IPS-18a (cell line): ENCODE measurements at regions not wholly inside any gene's neighbourhood (a gene's known extent, or its start where the extent isn't known, plus 50 kb on each side); places are given as distances from the start of the nearest gene placed in this dataset.

Experiments used
- H3K27ac ChIP-seq: one replicate; pipeline ENCODE4 v1.5.1; 2013; ENCODE audit warnings: low read length
- H3K27me3 ChIP-seq: one replicate; pipeline ENCODE4 v1.6.1; 2013; ENCODE audit warnings: mild to moderate bottlenecking, low read length; ENCODE audit not compliant: control insufficient read depth, insufficient read depth
- H3K36me3 ChIP-seq: one replicate; pipeline ENCODE4 v1.6.1; 2013; ENCODE audit warnings: low read depth, low read length; ENCODE audit not compliant: control insufficient read depth
- H3K4me1 ChIP-seq: one replicate; pipeline ENCODE4 v1.6.1; 2013; ENCODE audit warnings: low read depth, low read length; ENCODE audit not compliant: control insufficient read depth
- H3K4me3 ChIP-seq: one replicate; pipeline ENCODE4 v1.5.1; 2013; ENCODE audit warnings: low read length
- H3K9ac ChIP-seq: one replicate; pipeline ENCODE4 v1.6.1; 2013; ENCODE audit warnings: mild to moderate bottlenecking, low read length, moderate library complexity
- H3K9me3 ChIP-seq: one replicate; pipeline ENCODE4 v1.6.1; 2013; ENCODE audit warnings: low read depth, low read length; ENCODE audit not compliant: control insufficient read depth

DNA sequence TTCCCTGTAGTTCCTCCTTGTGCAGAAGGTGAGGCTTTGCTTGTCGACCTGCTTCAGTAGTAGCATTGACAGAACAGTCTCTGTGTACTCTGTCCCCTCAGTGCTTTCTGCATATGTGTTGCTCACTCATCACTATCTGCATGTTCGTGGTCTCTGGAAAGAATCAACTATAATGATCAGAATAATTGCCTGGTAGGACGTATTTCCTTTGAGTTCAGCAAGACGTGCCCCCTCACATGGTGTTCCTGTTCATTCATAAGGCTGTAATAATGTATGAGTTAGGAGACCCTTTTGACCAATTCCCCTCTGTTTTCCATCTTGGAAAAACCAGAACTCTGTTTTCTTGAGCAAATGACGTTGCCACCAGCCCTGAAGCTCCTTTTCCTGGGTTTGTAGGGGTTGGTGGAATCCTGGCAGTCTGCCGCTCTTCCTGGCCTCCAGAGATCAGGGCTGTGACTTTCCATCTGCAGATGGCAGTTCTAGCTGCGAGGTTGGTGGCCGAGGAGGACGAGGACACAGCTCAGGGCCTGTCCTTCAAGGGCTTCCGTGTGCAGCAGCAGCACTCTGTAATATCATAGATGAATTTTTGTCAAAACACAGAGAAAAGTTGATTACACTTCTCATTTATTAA is 61.9 kb downstream of the EXOSC2 start:
- Histone ChIP-seq H3K4me1 (peaks cover 18% of the 10 kb centered on the region), H3K9me3 (no peaks in the 10 kb centered on the region), H3K4me3 (no peak overlapping the region), H3K36me3 (no peaks in the 10 kb centered on the region), H3K9ac (no peak overlapping the region), H3K27ac (no peak overlapping the region), H3K27me3 (no peaks in the 10 kb centered on the region)

DNA sequence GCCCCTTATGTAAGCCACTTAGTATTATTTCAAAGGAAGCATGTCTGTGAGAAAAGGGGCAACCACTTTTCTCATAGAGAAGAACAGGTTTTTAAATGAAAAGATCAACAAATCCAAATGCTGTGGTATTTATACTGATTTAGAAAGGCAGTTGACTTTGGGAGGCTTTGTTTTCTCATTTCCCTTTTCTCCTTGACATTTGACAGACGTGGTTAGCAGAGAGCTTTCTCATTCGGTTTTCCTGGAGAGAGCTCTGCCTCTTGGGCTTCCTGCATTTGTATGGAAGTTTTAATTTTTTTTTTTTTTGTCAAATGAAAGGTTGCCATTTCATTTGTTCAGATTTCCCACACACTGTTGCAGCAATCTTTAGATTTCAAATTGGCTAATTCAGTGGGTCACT is 62.5 kb downstream of the EXOSC2 start:
- no peak overlapping the region for H3K27ac ChIP-seq
- no peak overlapping the region for H3K4me3 ChIP-seq
- H3K9ac ChIP-seq: no peak overlapping the region
- H3K36me3 ChIP-seq: no peaks in the 10 kb centered on the region
- no peaks in the 10 kb centered on the region for H3K27me3 ChIP-seq
- peaks cover 18% of the 10 kb centered on the region for H3K4me1 ChIP-seq
- no peaks in the 10 kb centered on the region for H3K9me3 ChIP-seq

DNA sequence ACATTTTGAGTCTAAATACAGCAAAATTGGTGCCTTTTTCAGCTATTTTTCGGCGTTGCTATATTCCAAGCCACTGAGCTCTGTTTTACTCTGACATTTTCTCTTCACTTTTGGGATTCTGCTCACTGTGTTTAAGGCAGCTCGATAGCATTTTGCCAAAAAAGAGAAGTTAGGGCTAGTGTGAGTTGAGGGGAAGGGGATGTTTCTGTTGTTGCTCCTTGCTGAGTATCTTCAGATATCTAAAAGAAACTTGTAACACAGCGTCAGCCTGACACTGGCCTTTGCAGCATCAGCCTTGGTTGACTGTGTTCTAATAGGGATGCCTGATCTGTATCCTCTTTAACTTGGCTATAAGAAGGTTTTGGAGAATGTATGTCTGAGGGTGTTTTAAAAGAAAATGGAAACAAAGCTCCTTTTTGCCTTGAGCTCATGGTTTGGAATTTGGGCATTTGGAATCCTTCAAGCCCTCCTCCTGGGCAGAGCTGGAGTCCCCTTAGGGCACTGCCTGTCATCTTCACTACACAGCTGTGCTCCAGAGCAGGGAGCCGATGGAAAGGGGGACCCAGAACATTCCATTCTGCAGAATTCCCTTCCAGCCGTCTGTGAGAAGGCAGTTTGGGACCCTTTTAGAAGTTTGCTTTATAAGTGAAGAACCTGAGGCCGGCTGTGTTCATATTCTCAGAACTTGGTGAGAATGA is 63.0 kb downstream of the EXOSC2 start:
- Histone ChIP-seq H3K9ac (no peak overlapping the region), H3K4me3 (no peak overlapping the region), H3K9me3 (no peaks in the 10 kb centered on the region), H3K27me3 (no peaks in the 10 kb centered on the region), H3K4me1 (peaks cover 18% of the 10 kb centered on the region), H3K36me3 (no peaks in the 10 kb centered on the region), H3K27ac (no peak overlapping the region)

DNA sequence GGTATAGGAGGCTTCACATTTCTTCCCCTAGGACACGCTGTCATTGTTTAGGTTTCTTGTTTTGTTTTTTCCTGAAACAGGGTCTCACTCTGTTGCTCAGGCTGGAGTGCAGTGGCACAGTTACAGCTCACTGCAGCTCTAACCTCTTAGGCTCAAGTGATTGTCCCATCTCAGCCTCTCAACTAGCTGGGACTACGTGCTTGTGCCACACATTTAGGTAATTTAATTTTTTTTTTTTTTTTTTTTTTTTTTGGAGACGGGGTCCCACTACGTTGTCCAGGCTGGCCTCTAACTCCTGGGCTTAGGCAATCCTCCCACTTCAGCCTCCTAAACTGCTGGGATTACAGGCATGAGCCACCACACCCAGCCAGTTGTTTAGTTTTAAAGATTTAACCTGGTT is 66.2 kb downstream of the EXOSC2 start:
- H3K4me3 ChIP-seq: no peak overlapping the region
- peaks cover 22% of the 10 kb centered on the region for H3K4me1 ChIP-seq
- no peaks in the 10 kb centered on the region for H3K27me3 ChIP-seq
- no peaks in the 10 kb centered on the region for H3K9me3 ChIP-seq
- no peaks in the 10 kb centered on the region for H3K36me3 ChIP-seq
- no peak overlapping the region for H3K27ac ChIP-seq
- no peak overlapping the region for H3K9ac ChIP-seq

DNA sequence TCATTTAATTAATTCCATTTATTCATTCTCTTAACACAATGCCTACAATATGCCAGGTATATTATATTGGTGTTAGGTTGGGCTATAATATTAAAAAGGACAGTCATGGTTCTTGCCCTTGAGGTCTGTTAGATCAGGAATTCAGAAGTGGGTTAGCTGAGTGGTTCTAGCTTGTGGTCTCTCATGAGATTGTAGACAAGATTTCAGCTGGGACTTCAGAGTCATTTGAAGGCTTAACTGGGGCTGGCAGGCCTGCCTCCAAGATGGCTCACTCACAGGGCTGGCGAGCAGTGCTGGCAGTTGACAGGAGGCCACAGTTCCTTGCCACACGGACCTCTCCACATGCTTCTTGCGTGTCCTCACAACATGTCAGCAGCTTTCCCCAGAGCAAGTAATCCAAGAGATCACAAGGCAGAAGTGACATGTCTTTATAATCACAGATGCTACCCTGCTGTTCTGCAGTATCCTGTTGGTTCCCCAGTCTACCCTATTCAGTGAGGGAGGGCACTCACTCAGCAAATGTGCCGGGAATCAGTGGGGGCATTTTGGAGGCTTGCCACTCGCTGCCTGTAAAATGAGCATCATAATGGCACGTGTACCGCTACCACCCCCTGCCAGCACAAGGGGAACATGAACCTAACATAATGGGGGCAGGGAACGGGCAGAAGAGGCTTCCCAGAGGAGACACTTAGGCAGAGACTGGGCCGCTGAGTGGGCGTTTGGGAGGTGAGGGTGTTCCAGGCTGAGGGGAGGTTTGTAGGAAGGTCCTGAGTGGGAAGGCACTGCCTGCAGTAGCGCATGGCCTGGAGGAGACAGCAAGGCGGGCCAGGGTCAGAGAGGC is 70.0 kb downstream of the EXOSC2 start:
- H3K9ac ChIP-seq: no peak overlapping the region
- H3K4me3 ChIP-seq: no peak overlapping the region
- H3K4me1 ChIP-seq: peaks cover 12% of the 10 kb centered on the region
- no peaks in the 10 kb centered on the region for H3K27me3 ChIP-seq
- no peaks in the 10 kb centered on the region for H3K36me3 ChIP-seq
- no peak overlapping the region for H3K27ac ChIP-seq
- no peaks in the 10 kb centered on the region for H3K9me3 ChIP-seq

DNA sequence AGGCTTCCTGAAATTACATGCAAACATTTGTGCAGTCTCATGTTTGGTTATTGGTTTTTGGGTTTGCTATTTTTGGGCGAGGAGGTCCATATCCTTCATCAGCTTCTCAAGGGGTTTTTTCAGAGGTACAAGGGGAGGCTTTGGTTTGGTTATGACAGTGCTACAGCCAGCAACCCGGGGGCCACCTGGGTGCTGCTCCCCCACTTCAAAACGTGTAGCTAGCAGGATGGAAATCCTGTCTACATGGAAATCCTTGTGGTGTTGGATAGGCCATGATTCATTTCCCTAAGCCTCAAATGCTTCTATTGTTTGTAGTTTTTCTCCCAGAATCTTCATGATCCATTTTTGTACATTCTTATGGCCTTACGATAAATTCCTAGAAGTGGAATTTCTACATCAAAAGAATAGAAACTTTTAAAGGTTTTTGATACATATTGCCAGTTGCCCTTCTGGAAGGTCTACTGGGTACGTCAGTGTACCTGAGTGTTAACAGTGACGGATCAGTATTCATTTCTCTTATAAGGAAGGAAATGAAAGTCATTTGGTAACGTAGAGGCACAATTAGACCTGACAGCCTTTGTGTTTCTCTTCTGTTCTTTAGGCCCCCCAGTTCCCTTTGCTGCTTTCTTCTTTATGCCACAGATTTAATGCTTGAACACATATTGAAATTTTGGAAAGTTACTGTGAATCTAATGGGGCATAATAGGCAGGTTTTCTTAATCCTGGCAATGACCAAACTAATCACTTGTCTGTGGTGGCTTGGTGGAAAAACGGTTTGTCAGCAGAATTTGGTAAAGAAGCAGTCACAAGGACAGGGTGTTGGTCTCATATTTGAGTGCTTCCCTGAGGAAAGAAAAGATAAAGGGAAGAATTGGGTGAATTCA is 69.7 kb upstream of the ABL1 start:
- H3K9me3 ChIP-seq: no peaks in the 10 kb centered on the region

DNA sequence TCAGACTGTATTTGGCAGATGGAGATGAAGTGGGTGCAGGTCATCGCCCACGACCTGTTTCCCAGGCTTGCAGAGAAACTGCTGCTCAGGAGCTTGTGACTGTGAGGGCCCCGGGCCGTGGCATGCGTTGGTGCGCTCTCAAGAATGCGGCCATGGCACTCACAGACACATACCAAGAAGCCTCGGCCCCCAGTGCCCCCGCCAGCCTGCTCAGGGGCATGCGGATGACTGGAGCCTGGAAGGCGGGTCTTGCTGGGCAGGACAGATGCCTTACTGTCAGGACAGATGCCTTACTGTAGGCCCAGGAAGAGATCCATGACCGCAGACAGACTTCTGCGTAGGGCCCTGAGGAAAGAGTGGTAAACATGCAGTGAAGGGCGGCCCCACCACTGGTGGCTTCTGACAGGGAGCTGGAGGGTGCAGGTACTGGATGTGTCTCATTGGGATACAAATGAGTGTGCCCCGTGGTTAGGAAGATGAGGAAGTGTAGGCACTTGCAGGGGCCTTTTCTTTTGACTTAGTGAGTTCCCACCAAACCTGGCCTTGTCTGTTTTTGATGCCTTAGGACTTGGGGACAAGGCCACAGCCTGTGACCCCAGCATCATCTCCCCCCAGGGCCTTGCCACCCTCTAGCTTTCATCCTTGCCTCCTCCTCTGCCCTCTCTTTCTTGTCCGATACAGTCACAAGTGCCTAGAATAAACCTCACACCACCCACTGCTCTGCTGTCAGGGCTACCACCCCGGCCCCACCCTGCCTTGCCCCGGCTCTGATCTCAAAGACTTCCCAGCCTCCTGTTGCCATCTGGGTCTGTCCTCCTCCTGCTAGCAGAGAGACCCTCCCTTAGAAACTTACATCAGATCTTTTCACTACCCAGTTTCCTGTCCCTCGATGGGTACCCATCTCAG is 68.8 kb upstream of the ABL1 start:
- H3K27ac ChIP-seq: no peak overlapping the region
- no peaks in the 10 kb centered on the region for H3K27me3 ChIP-seq
- H3K4me1 ChIP-seq: peaks cover 15% of the 10 kb centered on the region
- no peak overlapping the region for H3K9ac ChIP-seq
- no peaks in the 10 kb centered on the region for H3K36me3 ChIP-seq
- no peak overlapping the region for H3K4me3 ChIP-seq
- no peaks in the 10 kb centered on the region for H3K9me3 ChIP-seq

More for the DNA sequence above, 69.7 kb upstream of the ABL1 start:
- Histone ChIP-seq H3K27me3 (no peaks in the 10 kb centered on the region), H3K27ac (no peak overlapping the region), H3K4me3 (no peak overlapping the region), H3K36me3 (no peaks in the 10 kb centered on the region), H3K4me1 (peaks cover 15% of the 10 kb centered on the region), H3K9ac (no peak overlapping the region)

DNA sequence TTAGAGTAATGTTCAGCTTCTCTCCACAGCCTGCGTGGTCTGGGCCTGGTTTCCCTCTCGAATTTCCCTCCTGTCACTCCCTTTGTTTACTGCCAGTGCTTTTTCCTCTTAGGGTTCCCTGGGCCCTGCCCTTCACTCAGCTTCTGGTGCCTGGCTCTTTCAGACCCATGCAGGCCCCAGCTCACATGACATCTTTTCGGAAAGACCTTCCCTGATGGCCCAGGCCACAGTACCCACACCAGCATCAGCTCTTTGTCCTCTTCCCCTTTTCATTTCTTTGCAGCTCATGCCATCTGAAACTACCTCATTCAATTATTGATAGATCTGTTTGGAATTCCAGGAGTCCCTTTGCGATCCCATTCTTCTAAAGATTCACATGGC is 68.1 kb upstream of the ABL1 start:
- Histone ChIP-seq H3K9me3 (no peaks in the 10 kb centered on the region), H3K9ac (no peak overlapping the region), H3K4me3 (no peak overlapping the region), H3K27ac (no peak overlapping the region), H3K36me3 (no peaks in the 10 kb centered on the region), H3K27me3 (no peaks in the 10 kb centered on the region), H3K4me1 (peaks cover 15% of the 10 kb centered on the region)

DNA sequence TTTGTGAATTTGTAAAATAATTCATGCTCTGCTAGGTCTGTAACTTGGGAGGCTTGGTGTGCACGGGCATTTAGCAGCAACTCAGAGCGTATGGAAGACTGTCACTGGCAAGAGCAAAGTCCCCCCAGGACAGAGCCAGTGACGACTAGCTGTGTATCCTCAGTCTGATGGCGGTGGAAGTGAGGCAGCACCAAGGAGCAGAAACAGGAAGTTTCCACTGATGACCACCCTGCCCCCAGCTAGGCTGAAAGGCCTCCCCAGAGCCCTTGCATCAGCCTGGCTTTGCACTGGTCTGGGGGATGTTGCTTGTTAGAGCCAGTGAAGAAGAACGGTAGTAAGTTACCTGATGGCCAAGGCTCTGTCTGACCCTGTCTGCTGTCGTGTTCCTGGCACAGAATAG is 66.8 kb upstream of the ABL1 start:
- no peaks in the 10 kb centered on the region for H3K9me3 ChIP-seq
- H3K4me1 ChIP-seq: peaks cover 15% of the 10 kb centered on the region
- peak overlapping the region; percentile 30 for H3K9ac ChIP-seq
- H3K27me3 ChIP-seq: no peaks in the 10 kb centered on the region
- H3K27ac ChIP-seq: no peak overlapping the region
- no peak overlapping the region for H3K4me3 ChIP-seq
- no peaks in the 10 kb centered on the region for H3K36me3 ChIP-seq

DNA sequence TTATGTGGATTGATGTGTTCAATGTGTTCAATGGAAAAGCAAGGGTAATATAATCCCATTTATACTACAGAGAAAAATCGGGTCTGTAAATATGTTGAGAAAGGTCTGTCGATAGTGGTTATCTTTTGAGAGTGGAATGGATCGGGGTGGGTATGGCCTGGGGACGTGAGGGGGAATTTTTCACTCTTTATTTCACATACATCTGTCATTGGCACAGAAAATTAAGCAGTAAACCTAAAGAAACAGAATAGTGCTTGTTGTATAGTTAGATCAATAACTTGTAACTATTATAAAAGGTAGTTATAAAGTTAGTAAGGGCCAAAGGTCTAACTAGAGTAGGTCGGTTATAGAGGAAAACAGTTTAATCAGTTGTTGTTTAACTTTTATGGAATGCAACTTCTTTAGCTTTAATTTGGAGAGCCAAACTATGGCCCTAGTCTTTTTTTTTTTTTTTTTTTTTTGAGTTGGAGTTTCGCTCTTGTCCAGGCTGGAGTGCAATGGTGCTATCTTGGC is 66.1 kb upstream of the ABL1 start:
- H3K27ac ChIP-seq: no peak overlapping the region
- no peaks in the 10 kb centered on the region for H3K36me3 ChIP-seq
- peaks cover 11% of the 10 kb centered on the region for H3K4me1 ChIP-seq
- no peaks in the 10 kb centered on the region for H3K27me3 ChIP-seq
- peak overlapping the region; percentile 30 for H3K9ac ChIP-seq
- no peaks in the 10 kb centered on the region for H3K9me3 ChIP-seq
- H3K4me3 ChIP-seq: no peak overlapping the region
